ENCODE measurements at regions not wholly inside any gene's neighbourhood (a gene's known extent, or its start where the extent isn't known, plus 50 kb on each side); places are given as distances from the start of the nearest gene placed in this dataset.

- ATAC-seq (ENCODE audit: poor library complexity) (no peak), DNase-seq (no peak)
- no peaks in the 10 kb centered on the region for H3K4me1 Mint-ChIP-seq (ENCODE audit: low read depth)
- Histone ChIP-seq H3K27me3 (ENCODE audit: control insufficient read depth in 1 of 2, insufficient read depth in 2 of 2, low read length in 2 of 2) (no peaks in the 10 kb centered on the region), H3K27ac (ENCODE audit: low read depth in 1 of 2, low read length in 2 of 2) (no peak overlapping the region), H3K9me3 (ENCODE audit: control insufficient read depth in 1 of 2, insufficient read depth in 1 of 2, low read length in 2 of 2) (peaks cover 14 to 17% of the 10 kb centered on the region in 2 experiments), H3K4me1 (ENCODE audit: insufficient read depth, low read length) (no peaks in the 10 kb centered on the region), H3K36me3 (ENCODE audit: insufficient read depth, low read length) (no peaks in the 10 kb centered on the region), H3K4me3 (ENCODE audit: low read length) (no peak overlapping the region)
- no peaks in the 10 kb centered on the region for H3K27me3 Mint-ChIP-seq
- no peak overlapping the region for H3K4me3 Mint-ChIP-seq
- H3K9me3 Mint-ChIP-seq, result peaks cover 22% of the 10 kb centered on the region
- H3K27ac Mint-ChIP-seq, result no peak overlapping the region
- ChIA-PET POLR2A (no interaction called here), CTCF (no interaction called here)
- H3K36me3 Mint-ChIP-seq (ENCODE audit: low read depth), result no peaks in the 10 kb centered on the region
- no peak for TF ChIP-seq CTCF (IDR thresholded peaks at IDR 0.05)
- intact Hi-C loops (cut with DNase I, micrococcal nuclease), result no loop called here
Observed at GRCh38 chr16:64307431-64307830, 814.4 kb downstream of the CDH11 start.

DNA sequence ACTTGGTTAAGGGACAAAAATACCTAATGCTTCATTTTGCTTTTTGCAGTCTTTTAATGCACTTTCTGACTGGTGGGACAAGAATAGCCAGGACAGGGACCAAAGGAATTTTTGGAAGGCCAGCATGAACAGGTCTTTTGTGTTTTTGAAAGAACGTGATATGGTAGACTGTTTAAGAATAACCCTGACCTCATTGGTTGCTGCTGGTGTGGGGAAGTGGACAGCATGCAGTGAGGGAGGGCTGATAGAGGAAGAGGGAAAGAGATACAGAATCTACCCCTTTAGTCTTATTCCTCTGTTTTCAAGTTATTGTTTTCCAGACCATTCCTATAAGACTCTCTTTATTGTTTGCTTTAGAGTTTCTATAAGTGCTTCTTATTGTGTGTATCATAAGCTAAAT lies 816.2 kb downstream of the CDH11 start:
- DNase-seq (no peak), ATAC-seq (ENCODE audit: poor library complexity) (no peak)
- Mint-ChIP-seq H3K27ac (no peak overlapping the region), H3K4me1 (ENCODE audit: low read depth) (no peaks in the 10 kb centered on the region), H3K27me3 (no peaks in the 10 kb centered on the region), H3K36me3 (ENCODE audit: low read depth) (no peaks in the 10 kb centered on the region), H3K4me3 (no peak overlapping the region), H3K9me3 (peaks cover 18% of the 10 kb centered on the region)
- no peak for TF ChIP-seq CTCF (IDR thresholded peaks at IDR 0.05)
- intact Hi-C loops (cut with DNase I, micrococcal nuclease), result no loop called here
- peaks cover 10 to 18% of the 10 kb centered on the region in 2 experiments for H3K9me3 ChIP-seq (ENCODE audit: control insufficient read depth in 1 of 2, insufficient read depth in 1 of 2, low read length in 2 of 2)
- no peak overlapping the region for H3K27ac ChIP-seq (ENCODE audit: low read depth in 1 of 2, low read length in 2 of 2)
- ChIA-PET CTCF (no interaction called here), POLR2A (no interaction called here)
- no peaks in the 10 kb centered on the region for H3K27me3 ChIP-seq (ENCODE audit: control insufficient read depth in 1 of 2, insufficient read depth in 2 of 2, low read length in 2 of 2)
- no peaks in the 10 kb centered on the region for H3K36me3 ChIP-seq (ENCODE audit: insufficient read depth, low read length)
- H3K4me1 ChIP-seq (ENCODE audit: insufficient read depth, low read length), result no peaks in the 10 kb centered on the region
- H3K4me3 ChIP-seq (ENCODE audit: low read length), result no peak overlapping the region

GRCh38 chr16:64304951-64305350 lies 816.9 kb downstream of the CDH11 start:
- POLR2A ChIA-PET, result no interaction called here
- Histone ChIP-seq H3K36me3 (ENCODE audit: insufficient read depth, low read length) (no peaks in the 10 kb centered on the region), H3K4me1 (ENCODE audit: insufficient read depth, low read length) (no peaks in the 10 kb centered on the region), H3K9me3 (ENCODE audit: control insufficient read depth in 1 of 2, insufficient read depth in 1 of 2, low read length in 2 of 2) (peaks cover 10 to 18% of the 10 kb centered on the region in 2 experiments), H3K27me3 (ENCODE audit: control insufficient read depth in 1 of 2, insufficient read depth in 2 of 2, low read length in 2 of 2) (no peaks in the 10 kb centered on the region), H3K27ac (ENCODE audit: low read depth in 1 of 2, low read length in 2 of 2) (no peak overlapping the region), H3K4me3 (ENCODE audit: low read length) (no peak overlapping the region)
- CTCF ChIA-PET, result no interaction called here
- no peak overlapping the region for H3K27ac Mint-ChIP-seq
- H3K4me1 Mint-ChIP-seq (ENCODE audit: low read depth), result no peaks in the 10 kb centered on the region
- intact Hi-C loops (cut with DNase I, micrococcal nuclease), result no loop called here
- H3K4me3 Mint-ChIP-seq, result no peak overlapping the region
- H3K36me3 Mint-ChIP-seq (ENCODE audit: low read depth), result no peaks in the 10 kb centered on the region
- H3K27me3 Mint-ChIP-seq, result no peaks in the 10 kb centered on the region
- no peak for TF ChIP-seq CTCF (IDR thresholded peaks at IDR 0.05)
- ATAC-seq (ENCODE audit: poor library complexity) (no peak), DNase-seq (no peak)
- peaks cover 14% of the 10 kb centered on the region for H3K9me3 Mint-ChIP-seq

Data from CD4-positive, alpha-beta T cell (primary cell).